ENCODE measurements at regions not wholly inside any gene's neighbourhood (a gene's known extent, or its start where the extent isn't known, plus 50 kb on each side); places are given as distances from the start of the nearest gene placed in this dataset.
"Not testable (repeated sequence)": the region's sequence is repeated elsewhere in the genome, so short reads cannot be mapped to it uniquely, and the experiment has no call there.

DNA sequence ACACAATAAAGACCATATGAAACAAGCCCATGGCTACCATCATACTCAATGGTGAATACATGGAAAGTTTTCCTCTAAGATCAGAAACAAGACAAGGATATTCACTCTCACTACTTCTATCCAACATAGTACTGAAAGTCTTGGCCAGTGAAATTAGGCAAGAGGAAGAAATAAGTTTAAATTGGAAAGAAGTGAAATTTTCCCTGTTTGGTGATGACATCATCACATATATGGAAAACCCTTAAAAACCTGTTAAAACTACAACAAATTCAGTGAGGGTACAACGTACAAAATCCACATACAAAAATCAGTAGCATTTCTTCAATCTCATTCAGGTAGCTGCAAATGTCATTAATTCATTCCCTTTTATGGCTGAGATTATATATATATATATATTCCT, 164.0 kb upstream of the IRS4 start:
- Mint-ChIP-seq H3K4me1 (no peaks in the 10 kb centered on the region), H3K9me3 (peaks cover 18% of the 10 kb centered on the region), H3K27me3 (ENCODE audit: low read depth, poor library complexity) (peaks cover 1% of the 10 kb centered on the region), H3K27ac (no peak overlapping the region), H3K4me3 (no peak overlapping the region), H3K36me3 (ENCODE audit: low read depth) (no peaks in the 10 kb centered on the region)
- TF ChIP-seq CTCF (IDR thresholded peaks at IDR 0.05) = no peak
- no peak for DNase-seq

DNA sequence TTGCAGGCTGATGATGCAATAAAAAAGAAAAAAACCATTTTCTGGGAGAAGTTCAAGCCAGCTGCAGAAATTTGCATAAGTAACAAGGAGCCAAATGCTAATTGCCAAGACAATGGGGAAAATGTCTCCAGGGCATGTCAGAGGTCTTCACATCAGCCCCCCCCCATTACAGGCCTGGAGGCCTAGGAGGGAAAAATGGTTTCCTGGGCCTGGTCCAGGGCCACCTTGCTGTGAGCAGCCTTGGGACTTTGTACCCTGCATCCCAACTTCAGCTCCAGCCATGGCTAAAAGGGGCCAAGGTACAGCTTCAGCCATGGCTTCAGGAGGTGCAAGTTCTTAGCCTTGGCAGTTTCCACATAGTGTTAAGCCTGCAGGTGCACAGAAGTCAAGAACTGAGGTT, 160.0 kb upstream of the IRS4 start:
- not testable (repeated sequence) for H3K27me3 Mint-ChIP-seq (ENCODE audit: low read depth, poor library complexity); H3K4me1 Mint-ChIP-seq; H3K4me3 Mint-ChIP-seq; DNase-seq; H3K36me3 Mint-ChIP-seq (ENCODE audit: low read depth); H3K27ac Mint-ChIP-seq
- H3K9me3 Mint-ChIP-seq = peaks cover 25% of the 10 kb centered on the region

GRCh38 chrX:108892501-108892900, 156.1 kb upstream of the IRS4 start:
- no peaks in the 10 kb centered on the region for H3K4me1 Mint-ChIP-seq
- no peak for DNase-seq
- no peak for TF ChIP-seq CTCF (IDR thresholded peaks at IDR 0.05)
- H3K27ac Mint-ChIP-seq = no peak overlapping the region
- peaks cover 5% of the 10 kb centered on the region for H3K27me3 Mint-ChIP-seq (ENCODE audit: low read depth, poor library complexity)
- H3K9me3 Mint-ChIP-seq = peaks cover 23% of the 10 kb centered on the region
- H3K4me3 Mint-ChIP-seq = no peak overlapping the region
- no peaks in the 10 kb centered on the region for H3K36me3 Mint-ChIP-seq (ENCODE audit: low read depth)

DNA sequence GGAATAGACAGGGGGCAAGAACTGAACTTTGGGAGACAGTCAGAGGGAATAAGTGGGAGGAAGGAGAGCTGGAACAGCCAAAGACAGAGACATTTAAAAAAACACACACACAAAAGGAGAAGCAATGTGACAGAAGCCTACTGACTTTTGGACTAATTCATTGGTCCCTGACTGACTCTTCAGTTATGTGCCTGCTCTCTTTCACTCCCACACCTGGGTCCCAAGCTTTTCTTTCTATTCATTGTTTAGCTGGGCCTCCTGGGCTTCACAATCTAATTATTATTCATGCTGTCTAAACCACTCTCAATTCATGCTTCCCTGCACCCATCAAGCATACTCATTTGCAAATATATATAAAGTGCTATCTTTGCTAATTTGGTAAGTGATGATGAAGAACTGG, 139.2 kb upstream of the IRS4 start:
- Mint-ChIP-seq H3K4me1 (no peaks in the 10 kb centered on the region), H3K27ac (no peak overlapping the region), H3K9me3 (peaks cover 24% of the 10 kb centered on the region), H3K36me3 (ENCODE audit: low read depth) (no peaks in the 10 kb centered on the region), H3K27me3 (ENCODE audit: low read depth, poor library complexity) (peaks cover 5% of the 10 kb centered on the region), H3K4me3 (no peak overlapping the region)
- no peak for TF ChIP-seq CTCF (IDR thresholded peaks at IDR 0.05)
- DNase-seq = no peak

- DNase-seq; H3K27ac Mint-ChIP-seq; H3K4me3 Mint-ChIP-seq; H3K27me3 Mint-ChIP-seq (ENCODE audit: low read depth, poor library complexity); H3K4me1 Mint-ChIP-seq; H3K36me3 Mint-ChIP-seq (ENCODE audit: low read depth): not testable (repeated sequence)
- H3K9me3 Mint-ChIP-seq = peaks cover 18% of the 10 kb centered on the region
Observed at GRCh38 chrX:108843039-108843438, 106.7 kb upstream of the IRS4 start.

DNA sequence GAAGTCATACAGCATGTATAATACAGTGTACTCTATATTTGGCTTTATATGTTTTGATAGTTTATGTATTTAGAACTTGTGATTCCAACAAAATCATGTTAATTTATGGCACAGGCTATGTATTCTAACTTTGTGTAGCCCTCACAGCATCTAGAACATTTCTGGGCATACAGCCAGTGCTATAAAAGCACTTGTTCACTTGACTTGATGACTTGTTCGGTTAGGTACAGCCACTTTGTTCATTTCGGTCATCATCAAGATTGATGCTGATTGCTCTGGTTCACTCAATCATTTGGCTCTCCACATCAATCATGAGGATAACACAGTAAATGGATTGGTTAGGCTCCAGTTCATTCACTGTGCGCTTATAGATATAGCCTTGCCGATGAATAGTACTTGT, 97.6 kb upstream of the IRS4 start:
- DNase-seq = no peak
- no peaks in the 10 kb centered on the region for H3K9me3 Mint-ChIP-seq
- no peaks in the 10 kb centered on the region for H3K36me3 Mint-ChIP-seq (ENCODE audit: low read depth)
- H3K4me3 Mint-ChIP-seq = no peak overlapping the region
- no peak for TF ChIP-seq CTCF (IDR thresholded peaks at IDR 0.05)
- H3K27me3 Mint-ChIP-seq (ENCODE audit: low read depth, poor library complexity) = no peaks in the 10 kb centered on the region
- no peaks in the 10 kb centered on the region for H3K4me1 Mint-ChIP-seq
- no peak overlapping the region for H3K27ac Mint-ChIP-seq

- no peak overlapping the region for H3K4me3 Mint-ChIP-seq
- no peak overlapping the region for H3K27ac Mint-ChIP-seq
- H3K9me3 Mint-ChIP-seq = peaks cover 9% of the 10 kb centered on the region
- TF ChIP-seq CTCF (IDR thresholded peaks at IDR 0.05) = peak; percentile 40
- DNase-seq = peak; percentile 4
- H3K4me1 Mint-ChIP-seq = no peaks in the 10 kb centered on the region
- no peaks in the 10 kb centered on the region for H3K27me3 Mint-ChIP-seq (ENCODE audit: low read depth, poor library complexity)
- H3K36me3 Mint-ChIP-seq (ENCODE audit: low read depth) = no peaks in the 10 kb centered on the region
Observed at GRCh38 chrX:108811891-108812290, 75.5 kb upstream of the IRS4 start.
